HFFc6 (cell line): ENCODE measurements at regions not wholly inside any gene's neighbourhood (a gene's known extent, or its start where the extent isn't known, plus 50 kb on each side); places are given as distances from the start of the nearest gene placed in this dataset.

Experiments
- DNase-seq: peaks from one replicate; pipeline ENCODE4 v3.0.0-alpha.2; 2018
- H3K27ac Mint-ChIP-seq: 2 replicates; pipeline ENCODE4 v1.8.0; 2020; ENCODE audit warnings: mild to moderate bottlenecking, mixed read lengths
- H3K27me3 Mint-ChIP-seq: 2 replicates; pipeline ENCODE4 v1.8.0; 2021; ENCODE audit warnings: mild to moderate bottlenecking, moderate library complexity, mixed read lengths; ENCODE audit not compliant: insufficient read depth
- H3K36me3 Mint-ChIP-seq: 2 replicates; pipeline ENCODE4 v1.8.0; 2021; ENCODE audit warnings: low read depth, mixed read lengths
- H3K4me1 Mint-ChIP-seq: 2 replicates; pipeline ENCODE4 v1.8.0; 2020; ENCODE audit warnings: low read depth, mixed read lengths
- H3K4me3 Mint-ChIP-seq: 2 replicates; pipeline ENCODE4 v1.8.0; 2020; ENCODE audit warnings: mild to moderate bottlenecking, moderate library complexity, mixed read lengths
- H3K9me3 Mint-ChIP-seq: 2 replicates; pipeline ENCODE4 v1.8.0; 2020; ENCODE audit warnings: mild to moderate bottlenecking, mixed read lengths
- CTCF ChIP-seq: fragments of 200-600 bp; sonication (generic); IDR thresholded peaks from 2 replicates; pipeline ENCODE4 v1.5.0; 2021; ENCODE audit warnings: antibody characterized with exemption, mild to moderate bottlenecking

GRCh38 chr19:28430214-28430613, 782.7 kb downstream of the UQCRFS1 start:
- no peak for TF ChIP-seq CTCF
- H3K4me3 Mint-ChIP-seq, result no peak overlapping the region
- peaks cover 3% of the 10 kb centered on the region; the same call in 1 of the 2 replicates for H3K27me3 Mint-ChIP-seq
- DNase-seq, result no peak
- H3K4me1 Mint-ChIP-seq, result no peaks in the 10 kb centered on the region
- peaks cover 64% of the 10 kb centered on the region for H3K9me3 Mint-ChIP-seq
- no peak overlapping the region for H3K27ac Mint-ChIP-seq
- peaks cover 9% of the 10 kb centered on the region; the same call in 1 of the 2 replicates for H3K36me3 Mint-ChIP-seq

GRCh38 chr19:28429356-28429755, 783.6 kb downstream of the UQCRFS1 start:
- H3K4me3 Mint-ChIP-seq, result no peak overlapping the region
- no peaks in the 10 kb centered on the region; the same call in 1 of the 2 replicates for H3K27me3 Mint-ChIP-seq
- TF ChIP-seq CTCF, result no peak
- H3K9me3 Mint-ChIP-seq, result peaks cover 59% of the 10 kb centered on the region
- no peak overlapping the region for H3K27ac Mint-ChIP-seq
- H3K36me3 Mint-ChIP-seq, result peaks cover 9% of the 10 kb centered on the region; the same call in 1 of the 2 replicates
- H3K4me1 Mint-ChIP-seq, result no peaks in the 10 kb centered on the region
- DNase-seq, result no peak

GRCh38 chr19:28428663-28429348, 784.1 kb downstream of the UQCRFS1 start:
- Mint-ChIP-seq H3K27me3 (no peaks in the 10 kb centered on the region; the same call in 1 of the 2 replicates), H3K4me1 (no peaks in the 10 kb centered on the region), H3K9me3 (peaks cover 59% of the 10 kb centered on the region), H3K36me3 (peaks cover 9% of the 10 kb centered on the region; the same call in 1 of the 2 replicates), H3K4me3 (no peak overlapping the region), H3K27ac (no peak overlapping the region)
- TF ChIP-seq CTCF, result no peak
- no peak for DNase-seq

- Mint-ChIP-seq H3K9me3 (peaks cover 58% of the 10 kb centered on the region), H3K27ac (no peak overlapping the region), H3K4me1 (no peaks in the 10 kb centered on the region), H3K36me3 (peaks cover 8% of the 10 kb centered on the region; the same call in 1 of the 2 replicates), H3K27me3 (no peaks in the 10 kb centered on the region; the same call in 1 of the 2 replicates), H3K4me3 (no peak overlapping the region)
- no peak for TF ChIP-seq CTCF
- no peak for DNase-seq
These were observed 785.4 kb downstream of the UQCRFS1 start for GRCh38 chr19:28427376-28428083.

GRCh38 chr19:28426730-28427225, 786.2 kb downstream of the UQCRFS1 start:
- H3K4me1 Mint-ChIP-seq, result no peaks in the 10 kb centered on the region
- H3K4me3 Mint-ChIP-seq, result no peak overlapping the region
- H3K27me3 Mint-ChIP-seq, result no peaks in the 10 kb centered on the region; the same call in 1 of the 2 replicates
- H3K36me3 Mint-ChIP-seq, result peaks cover under 1% of the 10 kb centered on the region; the same call in 1 of the 2 replicates
- no peak for TF ChIP-seq CTCF
- DNase-seq, result no peak
- H3K27ac Mint-ChIP-seq, result no peak overlapping the region
- peaks cover 56% of the 10 kb centered on the region for H3K9me3 Mint-ChIP-seq
